Coronary artery (tissue), 2 donors: ENCODE measurements at regions not wholly inside any gene's neighbourhood (a gene's known extent, or its start where the extent isn't known, plus 50 kb on each side); places are given as distances from the start of the nearest gene placed in this dataset.

Experiments
- DNase-seq: peaks from one replicate; pipeline ENCODE4 v3.0.0-alpha.2; 2017; ENCODE audit warnings: low spot score
- H3K27ac ChIP-seq, 2 donors: fragments of 200-600 bp; sonication (generic); one replicate each; pipeline ENCODE4 v1.5.1; 2016 to 2019
- H3K4me3 ChIP-seq: fragments of 200-600 bp; sonication (generic); 2 replicates; pipeline ENCODE4 v1.5.1; 2016; ENCODE audit warnings: mild to moderate bottlenecking, moderate library complexity
- TF ChIP-seq, protein P1 (sequence below): fragments of 200-600 bp; sonication (generic); IDR thresholded peaks from one replicate; pipeline ENCODE4 v1.5.1; 2019; ENCODE audit warnings: antibody characterized with exemption

DNA sequence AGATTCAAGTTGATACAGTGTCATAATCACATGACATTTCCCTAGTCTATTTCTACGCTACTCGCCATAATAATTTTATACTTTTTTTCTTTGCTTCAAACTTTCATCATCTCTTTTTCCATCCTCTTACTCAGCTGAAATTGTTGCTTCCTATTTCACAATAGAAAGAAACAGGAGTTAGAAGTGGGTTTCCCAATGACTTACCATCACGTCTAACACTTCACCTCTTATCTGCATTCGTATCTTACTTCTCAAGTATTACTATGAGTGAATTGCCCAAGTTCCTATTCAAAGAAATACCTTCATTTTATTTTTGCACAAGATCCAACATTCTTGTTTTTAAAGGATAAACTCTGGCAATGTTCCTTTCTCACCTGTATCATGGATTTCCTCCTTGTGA lies 1539.9 kb downstream of the SI start:
- no peak for DNase-seq
- Histone ChIP-seq H3K27ac (no peak overlapping the region), H3K4me3 (no peak overlapping the region)
- TF ChIP-seq, protein P1, sequence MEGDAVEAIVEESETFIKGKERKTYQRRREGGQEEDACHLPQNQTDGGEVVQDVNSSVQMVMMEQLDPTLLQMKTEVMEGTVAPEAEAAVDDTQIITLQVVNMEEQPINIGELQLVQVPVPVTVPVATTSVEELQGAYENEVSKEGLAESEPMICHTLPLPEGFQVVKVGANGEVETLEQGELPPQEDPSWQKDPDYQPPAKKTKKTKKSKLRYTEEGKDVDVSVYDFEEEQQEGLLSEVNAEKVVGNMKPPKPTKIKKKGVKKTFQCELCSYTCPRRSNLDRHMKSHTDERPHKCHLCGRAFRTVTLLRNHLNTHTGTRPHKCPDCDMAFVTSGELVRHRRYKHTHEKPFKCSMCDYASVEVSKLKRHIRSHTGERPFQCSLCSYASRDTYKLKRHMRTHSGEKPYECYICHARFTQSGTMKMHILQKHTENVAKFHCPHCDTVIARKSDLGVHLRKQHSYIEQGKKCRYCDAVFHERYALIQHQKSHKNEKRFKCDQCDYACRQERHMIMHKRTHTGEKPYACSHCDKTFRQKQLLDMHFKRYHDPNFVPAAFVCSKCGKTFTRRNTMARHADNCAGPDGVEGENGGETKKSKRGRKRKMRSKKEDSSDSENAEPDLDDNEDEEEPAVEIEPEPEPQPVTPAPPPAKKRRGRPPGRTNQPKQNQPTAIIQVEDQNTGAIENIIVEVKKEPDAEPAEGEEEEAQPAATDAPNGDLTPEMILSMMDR = no peak

DNA sequence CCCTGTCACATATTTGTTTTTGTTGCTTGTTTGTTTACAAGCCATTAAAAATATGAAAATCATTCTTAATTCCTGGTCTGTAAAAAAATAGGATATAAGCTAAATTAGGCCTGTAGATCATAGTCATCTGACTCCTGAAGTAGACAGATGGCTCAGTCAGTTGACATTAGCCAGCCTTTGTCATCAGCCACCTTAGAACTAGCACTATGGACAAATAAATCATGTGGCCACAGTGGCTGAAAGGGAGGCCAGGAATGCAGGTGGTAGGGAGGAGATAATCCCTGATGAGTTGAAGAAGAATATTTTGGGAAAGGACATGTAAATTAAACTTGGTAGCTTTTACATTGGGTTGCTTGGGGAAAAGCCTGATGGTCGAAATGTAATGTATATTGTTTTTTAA lies 1544.9 kb downstream of the SI start:
- TF ChIP-seq, protein P1 = no peak
- Histone ChIP-seq H3K27ac (no peak overlapping the region), H3K4me3 (no peak overlapping the region)
- no peak for DNase-seq

DNA sequence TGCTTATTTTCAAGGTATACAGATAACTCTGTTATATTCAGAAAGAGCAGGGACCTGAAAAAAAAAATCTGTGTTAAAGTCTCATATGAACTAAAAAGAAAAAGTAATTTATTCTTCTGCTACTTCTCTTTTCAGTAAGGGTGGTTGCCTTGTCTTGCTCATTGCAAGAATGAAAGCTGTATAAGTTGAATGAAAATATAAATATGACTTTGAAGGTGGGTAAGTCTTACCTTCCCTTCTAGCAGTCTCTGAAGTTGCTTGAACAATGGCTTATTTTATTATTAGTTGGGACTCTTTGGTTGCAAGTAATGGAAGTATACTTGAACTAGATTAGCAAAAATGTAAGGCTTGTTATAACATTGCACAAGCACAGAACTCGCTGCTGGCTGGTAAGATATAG lies 1554.9 kb downstream of the SI start:
- Histone ChIP-seq H3K27ac (no peak overlapping the region), H3K4me3 (no peak overlapping the region)
- TF ChIP-seq, protein P1 = no peak
- DNase-seq = no peak

DNA sequence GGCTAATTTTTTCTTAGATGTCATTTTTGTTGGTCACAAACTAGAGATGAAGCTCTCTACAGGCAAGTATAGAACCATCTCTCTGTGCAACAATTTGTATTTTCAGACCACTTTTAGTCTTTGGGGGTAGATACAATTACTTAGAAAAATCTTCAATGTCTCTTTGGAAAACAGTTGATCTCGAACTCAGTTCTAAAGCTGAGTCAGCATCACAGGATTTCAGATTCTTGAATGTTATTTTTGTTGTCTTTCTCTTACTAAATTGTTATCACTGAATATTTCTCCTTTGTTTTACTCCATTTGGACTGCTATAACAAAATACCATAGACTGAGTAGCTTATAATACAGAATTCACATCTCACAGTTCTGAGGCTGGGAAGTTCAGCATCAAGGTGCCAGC lies 1557.0 kb downstream of the SI start:
- H3K4me3 ChIP-seq = no peak overlapping the region
- TF ChIP-seq, protein P1 = no peak
- no peak for DNase-seq
- no peak overlapping the region for H3K27ac ChIP-seq

DNA sequence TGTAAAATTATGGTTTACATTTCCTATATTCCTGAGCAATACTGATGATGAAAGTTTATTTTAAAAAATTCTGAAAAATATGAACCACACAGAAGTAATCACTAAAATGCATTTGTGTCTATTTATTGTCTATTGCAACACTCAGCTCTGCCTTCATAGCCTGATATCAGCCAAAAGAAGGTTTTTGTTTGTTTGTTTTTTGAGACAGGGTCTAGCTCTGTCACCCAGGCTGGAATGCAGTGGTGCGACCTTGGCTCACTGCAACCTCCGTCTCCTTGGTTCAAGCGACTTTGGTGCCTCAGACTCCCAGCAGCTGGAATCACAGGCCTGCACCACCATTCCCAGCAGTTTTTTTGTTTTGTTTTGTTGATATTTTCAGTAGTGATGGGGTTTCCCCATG lies 1560.2 kb downstream of the SI start:
- Histone ChIP-seq H3K4me3 (no peak overlapping the region), H3K27ac (no peak overlapping the region)
- TF ChIP-seq, protein P1 = no peak
- DNase-seq = no peak

DNA sequence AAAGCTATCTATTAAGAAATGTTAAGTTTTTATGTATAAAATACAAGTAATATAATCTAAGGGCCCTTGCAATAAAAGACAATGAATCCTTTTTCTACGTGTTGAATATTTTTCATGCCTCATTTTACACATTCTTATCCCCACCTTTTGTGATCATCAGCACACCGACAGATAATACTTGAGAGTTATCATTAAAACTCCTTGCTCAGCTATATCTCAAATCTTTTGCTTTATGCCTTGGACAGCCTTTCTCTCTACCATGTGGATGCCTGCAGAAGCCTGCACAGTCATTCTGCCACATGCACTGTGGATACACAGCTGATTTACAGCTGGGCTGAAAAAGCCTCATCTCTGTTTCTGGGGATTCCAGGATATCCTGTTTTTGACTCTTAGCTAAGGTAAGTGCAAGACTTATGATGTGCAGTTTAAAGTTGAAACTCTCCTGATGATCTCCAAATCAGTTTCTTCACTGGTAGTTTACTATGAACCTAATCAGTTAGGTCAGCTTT lies 1565.1 kb downstream of the SI start:
- no peak overlapping the region for H3K27ac ChIP-seq
- no peak overlapping the region for H3K4me3 ChIP-seq
- TF ChIP-seq, protein P1 = no peak
- DNase-seq = no peak

DNA sequence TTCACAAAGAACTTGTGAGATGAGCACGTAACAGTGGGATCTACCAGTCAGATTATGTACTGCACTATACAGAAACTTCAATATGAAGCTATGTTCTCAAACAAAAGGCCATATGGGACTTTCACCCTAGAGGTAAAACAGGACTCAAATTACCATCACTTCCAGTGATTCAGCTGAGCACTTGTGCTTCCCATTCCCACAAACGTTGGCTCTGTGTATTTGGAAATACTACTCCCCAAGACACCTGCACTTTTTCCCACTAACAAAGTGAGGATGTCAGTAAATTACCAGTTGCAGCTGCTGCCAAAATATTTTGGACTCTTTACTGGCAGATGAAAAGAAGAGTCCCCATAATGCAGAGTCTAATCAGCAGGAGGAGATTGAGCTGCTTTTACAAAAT lies 1570.1 kb downstream of the SI start:
- Histone ChIP-seq H3K27ac (no peak overlapping the region), H3K4me3 (no peak overlapping the region)
- TF ChIP-seq, protein P1 = no peak
- DNase-seq = no peak
